Breast epithelium (tissue), 3 donors: ENCODE measurements at regions not wholly inside any gene's neighbourhood (a gene's known extent, or its start where the extent isn't known, plus 50 kb on each side); places are given as distances from the start of the nearest gene placed in this dataset.

Source experiments
- CTCF ChIP-seq, 3 donors: fragments of 450-650 bp; IDR thresholded peaks; one replicate each; pipeline ENCODE4 v1.5.1; 2016 to 2017; ENCODE audit warnings: antibody characterized with exemption in 3 of 3, mild to moderate bottlenecking in 3 of 3, moderate library complexity in 3 of 3
- POLR2A ChIP-seq: fragments of 450-650 bp; IDR thresholded peaks from one replicate; pipeline ENCODE4 v1.6.1; 2016; ENCODE audit warnings: antibody characterized with exemption, mild to moderate bottlenecking, moderate library complexity

GRCh38 chr12:105848286-105848685, 290.5 kb downstream of the NUAK1 start:
- TF ChIP-seq CTCF (IDR thresholded peaks at IDR 0.05) (no peak), POLR2A (no peak)
